GM12878 (cell line): ENCODE measurements at regions not wholly inside any gene's neighbourhood (a gene's known extent, or its start where the extent isn't known, plus 50 kb on each side); places are given as distances from the start of the nearest gene placed in this dataset.

Source experiments
- ATAC-seq: fragments of 200-7000 bp; cut with Tn5 transposase; 3 replicates; pipeline ENCODE4 v1.9.1; 2020; ENCODE audit warnings: mild to moderate bottlenecking, moderate library complexity
- BruUV-seq: library from RNA; stranded (reverse); fragments of 400-500 nt; replicated peaks from 2 replicates; lab custom pipeline; 2021; lab: Mats Ljungman, UMichigan
- CTCF ChIA-PET: fragments of 300-600 bp; sonication (Branson Sonifier 250); formaldehyde crosslinking; extraction: SDS; loops from one replicate; lab custom pipeline; 2021; ENCODE audit warnings: inconsistent platforms; lab: Yijun Ruan, JAX
- POLR2A ChIA-PET: fragments of 350-600 bp; formaldehyde crosslinking; extraction: SDS; loops from one replicate; lab custom pipeline; 2021; ENCODE audit warnings: inconsistent platforms; lab: Charles Lee
- RAD21 ChIA-PET: fragments of 300-600 bp; sonication (Branson Sonifier 250); formaldehyde crosslinking; loops from one replicate; lab custom pipeline; 2023; ENCODE audit warnings: antibody characterized with exemption; ENCODE audit not compliant: unreplicated experiment; lab: Charles Lee
- SMC1A ChIA-PET: fragments of 300-600 bp; sonication (Branson Sonifier 250); formaldehyde crosslinking; loops from one replicate; lab custom pipeline; 2023; ENCODE audit not compliant: unreplicated experiment, uncharacterized antibody; lab: Charles Lee
- DNase-seq: peaks from one replicate; pipeline ENCODE4 v3.0.0-alpha.2; 2011; ENCODE audit warnings: low read depth, low spot score
- FAIRE-seq: peaks from 3 replicates; lab custom pipeline; 2011; peaks lifted over from hg19 to GRCh38; lab: Jason Lieb, UNC
- H2AFZ ChIP-seq: 2 replicates; pipeline ENCODE4 v1.6.0; 2011; ENCODE audit warnings: low read depth, low read length, control low read depth; ENCODE audit not compliant: control insufficient read depth
- H3K27ac ChIP-seq: 2 replicates; pipeline ENCODE4 v1.5.1; 2011; ENCODE audit warnings: control low read depth; ENCODE audit not compliant: control insufficient read depth, insufficient read depth
- H3K27me3 ChIP-seq, 2 experiments: replicated peaks in 1 of 2; 2 replicates each; pipeline versions ENCODE4 v1.6.0 to v1.6.1; 2011; ENCODE audit warnings: low read length in 1 of 2; ENCODE audit not compliant: control insufficient read depth in 2 of 2, insufficient read depth in 2 of 2
- H3K36me3 ChIP-seq, 2 experiments: 2 replicates each; pipeline ENCODE4 v1.5.1; 2011; ENCODE audit warnings: low read length in 1 of 2; ENCODE audit not compliant: control insufficient read depth in 2 of 2, insufficient read depth in 2 of 2
- H3K4me1 ChIP-seq: 2 replicates; pipeline ENCODE4 v1.6.1; 2011; ENCODE audit warnings: mild to moderate bottlenecking, low read length, moderate library complexity, mixed read lengths; ENCODE audit not compliant: control insufficient read depth, insufficient read depth
- H3K4me2 ChIP-seq: 2 replicates; pipeline ENCODE4 v1.6.0; 2011; ENCODE audit warnings: control low read depth; ENCODE audit not compliant: control insufficient read depth, insufficient read depth
- H3K4me3 ChIP-seq: fragments of 200-600 bp; sonication (generic); 2 replicates; pipeline ENCODE4 v1.5.1; 2016
- H3K79me2 ChIP-seq: 2 replicates; pipeline ENCODE4 v1.6.0; 2011; ENCODE audit warnings: low read length; ENCODE audit not compliant: control insufficient read depth, insufficient read depth
- H3K9ac ChIP-seq: 2 replicates; pipeline ENCODE4 v1.8.0; 2011; ENCODE audit warnings: low read length, control low read depth, mixed read lengths; ENCODE audit not compliant: control insufficient read depth, insufficient read depth
- H3K9me3 ChIP-seq: replicated peaks from 3 replicates; pipeline ENCODE4 v1.5.1; 2011; ENCODE audit warnings: mild to moderate bottlenecking, low read length; ENCODE audit not compliant: control insufficient read depth, insufficient read depth
- H4K20me1 ChIP-seq: 2 replicates; pipeline ENCODE4 v1.6.0; 2011; ENCODE audit not compliant: control insufficient read depth, insufficient read depth
- ATF2 ChIP-seq: IDR thresholded peaks from 2 replicates; pipeline ENCODE4 v1.6.1; 2012; ENCODE audit warnings: low read length, inconsistent platforms
- BMI1 ChIP-seq: fragments of 450-650 bp; IDR thresholded peaks from 2 replicates; pipeline ENCODE4 v1.6.1; 2016; ENCODE audit warnings: mild to moderate bottlenecking, moderate library complexity, borderline replicate concordance
- CBX3 ChIP-seq: fragments of 200-600 bp; sonication (generic); IDR thresholded peaks from 2 replicates; pipeline ENCODE4 v1.6.1; 2016; ENCODE audit warnings: low read depth, borderline replicate concordance
- CBX5 ChIP-seq: sonication (generic); IDR thresholded peaks from 2 replicates; pipeline ENCODE4 v1.6.1; 2016; ENCODE audit warnings: low read depth, moderate library complexity, mild to moderate bottlenecking, inconsistent platforms
- CHD2 ChIP-seq: IDR thresholded peaks from 2 replicates; pipeline ENCODE4 v1.6.1; 2011; ENCODE audit warnings: low read depth, low read length, improper control_type of control experiment, borderline replicate concordance
- DPF2 ChIP-seq: fragments of 450-650 bp; IDR thresholded peaks from 2 replicates; pipeline ENCODE4 v1.6.1; 2017; ENCODE audit warnings: mild to moderate bottlenecking
- GABPA ChIP-seq: IDR thresholded peaks from 2 replicates; pipeline ENCODE4 v1.6.1; 2014; ENCODE audit warnings: antibody characterized with exemption, low read depth, mild to moderate bottlenecking, inconsistent platforms
- HDAC2 ChIP-seq: fragments of 200-600 bp; sonication (generic); IDR thresholded peaks from 2 replicates; pipeline ENCODE4 v1.6.1; 2017
- IKZF1 ChIP-seq: fragments of 450-650 bp; conservative IDR thresholded peaks from 2 replicates; pipeline ENCODE4 v1.6.1; 2017; ENCODE audit warnings: antibody characterized with exemption, mild to moderate bottlenecking
- IKZF2 ChIP-seq, 2 experiments: fragments of 450-650 bp; IDR thresholded peaks; 2 replicates each; pipeline ENCODE4 v1.6.1; 2017; ENCODE audit warnings: mild to moderate bottlenecking in 2 of 2, moderate library complexity in 2 of 2
- MYB ChIP-seq: fragments of 150-350 bp; IDR thresholded peaks from 2 replicates; pipeline ENCODE4 v1.6.1; 2014; ENCODE audit warnings: mild to moderate bottlenecking, low read depth, low read length, borderline replicate concordance
- NRF1 ChIP-seq: conservative IDR thresholded peaks from 2 replicates; pipeline ENCODE4 v1.6.1; 2011; ENCODE audit warnings: mild to moderate bottlenecking, low read depth, low read length, improper control_type of control experiment
- SPI1 ChIP-seq: IDR thresholded peaks from 2 replicates; pipeline ENCODE4 v1.6.1; 2011; ENCODE audit warnings: low read depth, mild to moderate bottlenecking, low read length, moderate library complexity, borderline replicate concordance; ENCODE audit not compliant: insufficient read depth
- STAT1 ChIP-seq: fragments of 450-650 bp; conservative IDR thresholded peaks from 2 replicates; pipeline ENCODE4 v1.6.1; 2014; ENCODE audit warnings: antibody characterized with exemption, mild to moderate bottlenecking
- SUZ12 ChIP-seq: fragments of 200-600 bp; sonication (generic); IDR thresholded peaks from one replicate; pipeline ENCODE4 v1.6.1; 2018; ENCODE audit warnings: antibody characterized with exemption, mild to moderate bottlenecking; ENCODE audit not compliant: unreplicated experiment
- TCF12 ChIP-seq: IDR thresholded peaks from 2 replicates; pipeline ENCODE4 v1.6.1; 2011; ENCODE audit warnings: low read depth, mild to moderate bottlenecking, low read length
- YBX1 ChIP-seq: fragments of 450-650 bp; IDR thresholded peaks from 2 replicates; pipeline ENCODE4 v1.6.1; 2016; ENCODE audit warnings: antibody characterized with exemption
- ZBED1 ChIP-seq: IDR thresholded peaks from 2 replicates; pipeline ENCODE4 v1.6.1; 2016; ENCODE audit warnings: borderline replicate concordance
- ZNF24 ChIP-seq: fragments of 450-650 bp; IDR thresholded peaks from 2 replicates; pipeline ENCODE4 v1.6.1; 2017; ENCODE audit warnings: antibody characterized with exemption, mild to moderate bottlenecking
- WGBS: methylation state at CpG from one replicate; pipeline ENCODE4 v1.1.6; 2016; ENCODE audit warnings: low lambda C conversion rate; ENCODE audit not compliant: insufficient replicate concordance, insufficient coverage; ENCODE audit errors: missing lambda C conversion rate; 5-methylcytosine and 5-hydroxymethylcytosine counted together
- in situ Hi-C: fragments of 300-500 bp; cut with MboI; formaldehyde crosslinking; loops from 9 replicates; pipeline ENCODE4 v1.14.3; 2018; ENCODE audit warnings: mixed read lengths
- intact Hi-C: fragments of 100-400 bp; cut with micrococcal nuclease; formaldehyde crosslinking; loops from one replicate; pipeline ENCODE4 v1.14.2; 2022; ENCODE audit not compliant: unreplicated experiment
- TF ChIP-seq, protein P1 (sequence below): fragments of 450-650 bp; IDR thresholded peaks from 2 replicates; pipeline ENCODE4 v1.6.1; 2017; ENCODE audit warnings: low read depth, mild to moderate bottlenecking, moderate library complexity

DNA sequence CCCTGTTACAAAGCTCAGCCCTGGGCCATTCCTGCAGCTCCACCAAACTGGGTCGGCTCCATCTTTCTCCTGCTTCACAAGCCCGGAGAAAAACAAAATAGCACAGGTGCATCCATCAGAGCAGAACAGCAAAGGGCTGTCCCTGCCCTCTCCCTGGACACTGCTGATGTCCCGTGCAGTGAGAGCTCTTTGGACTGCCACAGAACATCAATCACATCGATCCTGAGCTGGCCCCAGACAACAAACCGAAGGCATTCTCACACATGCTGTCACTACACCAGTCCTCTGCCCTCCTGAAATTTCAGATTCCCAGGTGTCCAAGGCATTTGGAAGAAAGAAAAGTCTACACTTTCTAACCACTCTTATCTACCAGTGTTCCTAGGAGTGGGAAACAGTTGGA is 427.1 kb upstream of the ZMIZ1 start (continued):
- TF ChIP-seq, protein P1, sequence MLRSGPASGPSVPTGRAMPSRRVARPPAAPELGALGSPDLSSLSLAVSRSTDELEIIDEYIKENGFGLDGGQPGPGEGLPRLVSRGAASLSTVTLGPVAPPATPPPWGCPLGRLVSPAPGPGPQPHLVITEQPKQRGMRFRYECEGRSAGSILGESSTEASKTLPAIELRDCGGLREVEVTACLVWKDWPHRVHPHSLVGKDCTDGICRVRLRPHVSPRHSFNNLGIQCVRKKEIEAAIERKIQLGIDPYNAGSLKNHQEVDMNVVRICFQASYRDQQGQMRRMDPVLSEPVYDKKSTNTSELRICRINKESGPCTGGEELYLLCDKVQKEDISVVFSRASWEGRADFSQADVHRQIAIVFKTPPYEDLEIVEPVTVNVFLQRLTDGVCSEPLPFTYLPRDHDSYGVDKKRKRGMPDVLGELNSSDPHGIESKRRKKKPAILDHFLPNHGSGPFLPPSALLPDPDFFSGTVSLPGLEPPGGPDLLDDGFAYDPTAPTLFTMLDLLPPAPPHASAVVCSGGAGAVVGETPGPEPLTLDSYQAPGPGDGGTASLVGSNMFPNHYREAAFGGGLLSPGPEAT = no peak
- TF ChIP-seq DPF2 (no peak), BMI1 (no peak), SUZ12 (no peak), HDAC2 (no peak), IKZF1 (no peak), SPI1 (no peak)
- TF ChIP-seq, all 136 proteins: peak for 0

- H3K27me3 ChIP-seq = no peaks in the 10 kb centered on the region; a peak in 1 of 4 replicates
- no peak overlapping the region for H3K4me3 ChIP-seq
- no TSS peak for BruUV-seq
- H3K27ac ChIP-seq = no peak overlapping the region
- SMC1A ChIA-PET = no interaction called here
- 41% methylated on average over 4 of the region's 4 CpGs for WGBS
- ATAC-seq = no peak
- H3K4me2 ChIP-seq = no peak overlapping the region
- in situ Hi-C loops (no loop called here), intact Hi-C loops (no loop called here)
- no peaks in the 10 kb centered on the region for H3K36me3 ChIP-seq
- DNase-seq = no peak
- H3K79me2 ChIP-seq = no peaks in the 10 kb centered on the region
- H3K4me1 ChIP-seq = no peaks in the 10 kb centered on the region
- TF ChIP-seq IKZF2 (IDR thresholded peaks at IDR 0.05) (no peak), MYB (no peak), CHD2 (no peak), YBX1 (no peak), STAT1 (no peak), GABPA (no peak), ZNF24 (no peak), ZBED1 (no peak), CBX5 (no peak), CBX3 (no peak), NRF1 (no peak), ATF2 (no peak), TCF12 (no peak)
- TF ChIP-seq, all 136 proteins: peak for 0
- RAD21 ChIA-PET = no interaction called here
- Histone ChIP-seq H3K9ac (no peak overlapping the region), H4K20me1 (no peaks in the 10 kb centered on the region), H2AFZ (no peak overlapping the region), H3K9me3 (no peaks in the 10 kb centered on the region; the same call in 2 of the 3 replicates)
- CTCF ChIA-PET = interaction anchor here (0.6 to 1.7 kb wide), 2 partner anchors 15 to 342 kb away, joined by 3 to 9 read pairs; no protein-coding TSS in a partner anchor
- POLR2A ChIA-PET = no interaction called here
- no peak for FAIRE-seq
Observed at GRCh38 chr10:78642269-78642816, 426.4 kb upstream of the ZMIZ1 start.
